Activated naive CD8-positive, alpha-beta T cell (primary cell): ENCODE measurements at regions not wholly inside any gene's neighbourhood (a gene's known extent, or its start where the extent isn't known, plus 50 kb on each side); places are given as distances from the start of the nearest gene placed in this dataset.

Source experiments
- H3K27ac Mint-ChIP-seq: one replicate; pipeline ENCODE4 v1.8.0; 2021; ENCODE audit warnings: mixed read lengths
- H3K27me3 Mint-ChIP-seq: one replicate; pipeline ENCODE4 v1.8.0; 2021; ENCODE audit warnings: mixed read lengths
- H3K36me3 Mint-ChIP-seq: one replicate; pipeline ENCODE4 v1.8.0; 2021; ENCODE audit warnings: mixed read lengths
- H3K4me1 Mint-ChIP-seq: one replicate; pipeline ENCODE4 v1.8.0; 2021; ENCODE audit warnings: low read depth, mixed read lengths
- H3K4me3 Mint-ChIP-seq: one replicate; pipeline ENCODE4 v1.8.0; 2021; ENCODE audit warnings: mild to moderate bottlenecking, mixed read lengths
- H3K9me3 Mint-ChIP-seq: one replicate; pipeline ENCODE4 v1.8.0; 2021; ENCODE audit warnings: low read depth, mixed read lengths

- H3K4me3 Mint-ChIP-seq = no peak overlapping the region
- no peaks in the 10 kb centered on the region for H3K4me1 Mint-ChIP-seq
- H3K36me3 Mint-ChIP-seq = peaks cover 9% of the 10 kb centered on the region
- H3K27me3 Mint-ChIP-seq = peaks cover 10% of the 10 kb centered on the region
- H3K27ac Mint-ChIP-seq = no peak overlapping the region
- peaks cover 18% of the 10 kb centered on the region for H3K9me3 Mint-ChIP-seq
These were observed 82.8 kb upstream of the NKX1-1 start for GRCh38 chr4:1488831-1489638.

GRCh38 chr4:1488357-1488756, 82.1 kb upstream of the NKX1-1 start:
- Mint-ChIP-seq H3K4me3 (no peak overlapping the region), H3K9me3 (peaks cover 24% of the 10 kb centered on the region), H3K27me3 (peaks cover 14% of the 10 kb centered on the region), H3K4me1 (no peaks in the 10 kb centered on the region), H3K36me3 (peaks cover 9% of the 10 kb centered on the region), H3K27ac (no peak overlapping the region)

GRCh38 chr4:1487761-1488160, 81.5 kb upstream of the NKX1-1 start:
- Mint-ChIP-seq H3K4me1 (no peaks in the 10 kb centered on the region), H3K9me3 (peaks cover 27% of the 10 kb centered on the region), H3K4me3 (no peak overlapping the region), H3K36me3 (peaks cover 9% of the 10 kb centered on the region), H3K27me3 (peaks cover 16% of the 10 kb centered on the region), H3K27ac (no peak overlapping the region)

GRCh38 chr4:1487106-1487505, 80.9 kb upstream of the NKX1-1 start:
- H3K27ac Mint-ChIP-seq = no peak overlapping the region
- H3K9me3 Mint-ChIP-seq = peaks cover 28% of the 10 kb centered on the region
- no peak overlapping the region for H3K4me3 Mint-ChIP-seq
- peaks cover 9% of the 10 kb centered on the region for H3K36me3 Mint-ChIP-seq
- H3K4me1 Mint-ChIP-seq = no peaks in the 10 kb centered on the region
- peaks cover 16% of the 10 kb centered on the region for H3K27me3 Mint-ChIP-seq

- no peaks in the 10 kb centered on the region for H3K4me1 Mint-ChIP-seq
- H3K4me3 Mint-ChIP-seq = no peak overlapping the region
- H3K27me3 Mint-ChIP-seq = peaks cover 18% of the 10 kb centered on the region
- H3K9me3 Mint-ChIP-seq = peaks cover 33% of the 10 kb centered on the region
- H3K36me3 Mint-ChIP-seq = peaks cover 9% of the 10 kb centered on the region
- no peak overlapping the region for H3K27ac Mint-ChIP-seq
These were observed 79.0 kb upstream of the NKX1-1 start for GRCh38 chr4:1485280-1485679.

GRCh38 chr4:1480720-1481119, 74.5 kb upstream of the NKX1-1 start:
- no peak overlapping the region for H3K4me3 Mint-ChIP-seq
- peaks cover 24% of the 10 kb centered on the region for H3K9me3 Mint-ChIP-seq
- H3K27ac Mint-ChIP-seq = no peak overlapping the region
- peaks cover 3% of the 10 kb centered on the region for H3K36me3 Mint-ChIP-seq
- no peaks in the 10 kb centered on the region for H3K4me1 Mint-ChIP-seq
- H3K27me3 Mint-ChIP-seq = peaks cover 12% of the 10 kb centered on the region

GRCh38 chr4:1479454-1479853, 73.2 kb upstream of the NKX1-1 start:
- Mint-ChIP-seq H3K4me3 (no peak overlapping the region), H3K9me3 (peaks cover 20% of the 10 kb centered on the region), H3K27ac (no peak overlapping the region), H3K27me3 (peaks cover 12% of the 10 kb centered on the region), H3K36me3 (peaks cover under 1% of the 10 kb centered on the region), H3K4me1 (no peaks in the 10 kb centered on the region)

- Mint-ChIP-seq H3K36me3 (no peaks in the 10 kb centered on the region), H3K27me3 (peaks cover 11% of the 10 kb centered on the region), H3K9me3 (peaks cover 14% of the 10 kb centered on the region), H3K4me1 (no peaks in the 10 kb centered on the region), H3K4me3 (no peak overlapping the region), H3K27ac (no peak overlapping the region)
These were observed 72.6 kb upstream of the NKX1-1 start for GRCh38 chr4:1478766-1479355.

- H3K27ac Mint-ChIP-seq = no peak overlapping the region
- peaks cover 5% of the 10 kb centered on the region for H3K27me3 Mint-ChIP-seq
- no peaks in the 10 kb centered on the region for H3K4me1 Mint-ChIP-seq
- no peak overlapping the region for H3K4me3 Mint-ChIP-seq
- no peaks in the 10 kb centered on the region for H3K36me3 Mint-ChIP-seq
- H3K9me3 Mint-ChIP-seq = peaks cover 6% of the 10 kb centered on the region
These were observed 71.0 kb upstream of the NKX1-1 start for GRCh38 chr4:1477045-1477840.

- Mint-ChIP-seq H3K9me3 (no peaks in the 10 kb centered on the region), H3K36me3 (no peaks in the 10 kb centered on the region), H3K27ac (no peak overlapping the region), H3K4me3 (no peak overlapping the region), H3K27me3 (peaks cover 5% of the 10 kb centered on the region), H3K4me1 (no peaks in the 10 kb centered on the region)
These were observed 69.9 kb upstream of the NKX1-1 start for GRCh38 chr4:1476140-1476513.

- Mint-ChIP-seq H3K9me3 (no peaks in the 10 kb centered on the region), H3K4me1 (no peaks in the 10 kb centered on the region), H3K36me3 (no peaks in the 10 kb centered on the region), H3K4me3 (no peak overlapping the region), H3K27ac (no peak overlapping the region), H3K27me3 (peaks cover 4% of the 10 kb centered on the region)
These were observed 69.3 kb upstream of the NKX1-1 start for GRCh38 chr4:1475277-1476139.

GRCh38 chr4:1474126-1475090, 68.2 kb upstream of the NKX1-1 start:
- no peaks in the 10 kb centered on the region for H3K4me1 Mint-ChIP-seq
- no peaks in the 10 kb centered on the region for H3K36me3 Mint-ChIP-seq
- H3K4me3 Mint-ChIP-seq = no peak overlapping the region

GRCh38 chr4:1473718-1474117, 67.5 kb upstream of the NKX1-1 start:
- H3K4me1 Mint-ChIP-seq = no peaks in the 10 kb centered on the region
- H3K27ac Mint-ChIP-seq = no peak overlapping the region
- no peak overlapping the region for H3K4me3 Mint-ChIP-seq
- H3K9me3 Mint-ChIP-seq = no peaks in the 10 kb centered on the region
- H3K36me3 Mint-ChIP-seq = no peaks in the 10 kb centered on the region
- H3K27me3 Mint-ChIP-seq = peaks cover 3% of the 10 kb centered on the region

More at GRCh38 chr4:1474126-1475090, 68.2 kb upstream of the NKX1-1 start:
- Mint-ChIP-seq H3K27me3 (peaks cover 3% of the 10 kb centered on the region), H3K9me3 (no peaks in the 10 kb centered on the region), H3K27ac (no peak overlapping the region)
